HG02840 (cell line): ENCODE measurements at regions not wholly inside any gene's neighbourhood (a gene's known extent, or its start where the extent isn't known, plus 50 kb on each side); places are given as distances from the start of the nearest gene placed in this dataset.
"Not testable (repeated sequence)": the region's sequence is repeated elsewhere in the genome, so short reads cannot be mapped to it uniquely, and the experiment has no call there.

Experiments
- ATAC-seq: cut with Tn5 transposase; IDR thresholded peaks from one replicate; pipeline ENCODE4 v1.9.1; 2021; ENCODE audit warnings: mild to moderate bottlenecking, moderate library complexity, moderate number of reproducible peaks; ENCODE audit not compliant: unreplicated experiment, low FRiP score

GRCh38 chr14:106001277-106001676, 474.9 kb downstream of the TMEM121 start:
- not testable (repeated sequence) for ATAC-seq

GRCh38 chr14:106003351-106003750, 477.0 kb downstream of the TMEM121 start:
- ATAC-seq = no peak

- ATAC-seq = not testable (repeated sequence)
Measured at GRCh38 chr14:106004937-106005795, 478.8 kb downstream of the TMEM121 start.

- ATAC-seq = not testable (repeated sequence)
Measured at GRCh38 chr14:106006043-106006442, 479.7 kb downstream of the TMEM121 start.

- ATAC-seq = not testable (repeated sequence)
Measured at GRCh38 chr14:106006716-106007115, 480.3 kb downstream of the TMEM121 start.

GRCh38 chr14:106010783-106011182, 484.4 kb downstream of the TMEM121 start:
- ATAC-seq = no peak

GRCh38 chr14:106011631-106012360, 485.4 kb downstream of the TMEM121 start:
- not testable (repeated sequence) for ATAC-seq

- ATAC-seq = not testable (repeated sequence)
Measured at GRCh38 chr14:106012361-106012725, 486.0 kb downstream of the TMEM121 start.

- ATAC-seq = no peak
Measured at GRCh38 chr14:106013879-106014376, 487.5 kb downstream of the TMEM121 start.

- not testable (repeated sequence) for ATAC-seq
Measured at GRCh38 chr14:106017952-106018351, 491.6 kb downstream of the TMEM121 start.

GRCh38 chr14:106021832-106022231, 495.4 kb downstream of the TMEM121 start:
- ATAC-seq = no peak

GRCh38 chr14:106022648-106023047, 496.3 kb downstream of the TMEM121 start:
- ATAC-seq = not testable (repeated sequence)

GRCh38 chr14:106023411-106023810, 497.0 kb downstream of the TMEM121 start:
- ATAC-seq = no peak

- no peak for ATAC-seq
Measured at GRCh38 chr14:106024983-106025604, 498.7 kb downstream of the TMEM121 start.

- no peak for ATAC-seq
Measured at GRCh38 chr14:106026026-106026425, 499.6 kb downstream of the TMEM121 start.

GRCh38 chr14:106027759-106028158, 501.4 kb downstream of the TMEM121 start:
- not testable (repeated sequence) for ATAC-seq

GRCh38 chr14:106029959-106030358, 503.6 kb downstream of the TMEM121 start:
- ATAC-seq = no peak

GRCh38 chr14:106037380-106037779, 511.0 kb downstream of the TMEM121 start:
- no peak for ATAC-seq

- ATAC-seq = no peak
Measured at GRCh38 chr14:106038263-106038662, 511.9 kb downstream of the TMEM121 start.

GRCh38 chr14:106039400-106039799, 513.0 kb downstream of the TMEM121 start:
- no peak for ATAC-seq

- no peak for ATAC-seq
Measured at GRCh38 chr14:106044515-106044914, 518.1 kb downstream of the TMEM121 start.
